ENCODE measurements at regions not wholly inside any gene's neighbourhood (a gene's known extent, or its start where the extent isn't known, plus 50 kb on each side); places are given as distances from the start of the nearest gene placed in this dataset.
"Not testable (repeated sequence)": the region's sequence is repeated elsewhere in the genome, so short reads cannot be mapped to it uniquely, and the experiment has no call there.

DNA sequence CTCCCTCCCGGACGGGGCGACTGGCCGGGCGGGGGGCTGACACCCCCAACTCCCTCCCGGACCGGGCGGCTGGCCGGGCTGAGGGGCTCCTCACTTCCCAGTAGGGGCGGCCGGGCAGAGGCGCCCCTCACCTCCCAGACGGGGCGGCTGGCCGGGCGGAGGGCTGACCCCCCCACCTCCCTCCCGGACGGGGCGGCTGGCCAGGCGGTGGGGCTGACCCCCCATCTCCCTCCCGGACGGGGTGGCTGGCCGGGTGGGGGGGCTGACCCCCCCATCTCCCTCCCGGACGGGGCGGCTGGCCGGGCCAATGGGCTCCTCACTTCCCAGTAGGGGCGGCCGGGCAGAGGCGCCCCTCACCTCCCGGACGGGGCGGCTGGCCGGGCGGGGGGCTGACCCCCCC, 502.0 kb upstream of the ALG10B start:
- H3K27ac ChIP-seq (ENCODE audit: low read length); H3K4me1 ChIP-seq (ENCODE audit: control insufficient read depth in 1 of 2, extremely low read depth in 1 of 2, insufficient read depth in 2 of 2, low read length in 2 of 2); H3K4me1 Mint-ChIP-seq; H3K4me3 Mint-ChIP-seq; H3K27me3 Mint-ChIP-seq; POLR2A ChIA-PET; H3K36me3 Mint-ChIP-seq; H3K9me3 ChIP-seq; H3K27me3 ChIP-seq (replicated peaks in 1 of 2; ENCODE audit: control insufficient read depth in 2 of 2, extremely low read depth in 1 of 2, insufficient read depth in 2 of 2, low read length in 1 of 2); ATAC-seq (replicated peaks in 1 of 4); CTCF ChIA-PET; H3K4me3 ChIP-seq (ENCODE audit: control insufficient read depth in 1 of 2, extremely low read depth in 1 of 2, low read length in 1 of 2); H3K27ac Mint-ChIP-seq; H3K36me3 ChIP-seq (ENCODE audit: control insufficient read depth in 2 of 2, extremely low read depth in 1 of 2, insufficient read depth in 1 of 2, low read length in 1 of 2): not testable (repeated sequence)
- DNase-seq = peak in 1 of 35 experiments; percentile 2
- peaks cover 10 to 30% (median 20%) of the 10 kb centered on the region in 3 donors for H3K9me3 Mint-ChIP-seq
- no CpG with 5 or more reads among the region's 35 CpGs for WGBS (ENCODE audit: insufficient coverage)
